ENCODE measurements at regions not wholly inside any gene's neighbourhood (a gene's known extent, or its start where the extent isn't known, plus 50 kb on each side); places are given as distances from the start of the nearest gene placed in this dataset.

DNA sequence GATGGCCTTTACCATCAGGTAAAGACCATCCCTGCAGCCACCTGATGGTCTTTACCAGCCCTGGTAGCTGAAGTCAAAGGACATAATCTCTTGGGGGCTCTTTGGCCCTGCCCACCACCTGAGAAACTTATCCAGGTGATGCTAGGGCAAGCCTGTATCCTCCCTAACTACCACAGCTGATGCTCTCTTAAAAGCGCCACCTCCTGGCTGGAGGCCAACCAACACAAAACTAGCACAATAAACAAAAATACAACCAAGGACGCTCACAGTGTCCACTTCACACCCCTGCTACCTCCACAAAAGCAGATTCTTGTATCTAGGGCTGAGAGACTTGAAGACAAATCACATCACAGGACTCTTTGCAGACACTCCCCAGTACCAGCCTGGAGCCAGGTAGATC, 357.1 kb upstream of the POU3F1 start:
- TF ChIP-seq, protein P1, sequence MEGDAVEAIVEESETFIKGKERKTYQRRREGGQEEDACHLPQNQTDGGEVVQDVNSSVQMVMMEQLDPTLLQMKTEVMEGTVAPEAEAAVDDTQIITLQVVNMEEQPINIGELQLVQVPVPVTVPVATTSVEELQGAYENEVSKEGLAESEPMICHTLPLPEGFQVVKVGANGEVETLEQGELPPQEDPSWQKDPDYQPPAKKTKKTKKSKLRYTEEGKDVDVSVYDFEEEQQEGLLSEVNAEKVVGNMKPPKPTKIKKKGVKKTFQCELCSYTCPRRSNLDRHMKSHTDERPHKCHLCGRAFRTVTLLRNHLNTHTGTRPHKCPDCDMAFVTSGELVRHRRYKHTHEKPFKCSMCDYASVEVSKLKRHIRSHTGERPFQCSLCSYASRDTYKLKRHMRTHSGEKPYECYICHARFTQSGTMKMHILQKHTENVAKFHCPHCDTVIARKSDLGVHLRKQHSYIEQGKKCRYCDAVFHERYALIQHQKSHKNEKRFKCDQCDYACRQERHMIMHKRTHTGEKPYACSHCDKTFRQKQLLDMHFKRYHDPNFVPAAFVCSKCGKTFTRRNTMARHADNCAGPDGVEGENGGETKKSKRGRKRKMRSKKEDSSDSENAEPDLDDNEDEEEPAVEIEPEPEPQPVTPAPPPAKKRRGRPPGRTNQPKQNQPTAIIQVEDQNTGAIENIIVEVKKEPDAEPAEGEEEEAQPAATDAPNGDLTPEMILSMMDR (IDR thresholded peaks at IDR 0.05; ENCODE audit: low read depth, low read length, missing control alignments) = no peak
- DNase-seq (ENCODE audit: extremely low read depth, low read depth) = no peak
- H3K4me3 ChIP-seq (replicated peaks; ENCODE audit: low read depth, low read length) = no peak overlapping the region

DNA sequence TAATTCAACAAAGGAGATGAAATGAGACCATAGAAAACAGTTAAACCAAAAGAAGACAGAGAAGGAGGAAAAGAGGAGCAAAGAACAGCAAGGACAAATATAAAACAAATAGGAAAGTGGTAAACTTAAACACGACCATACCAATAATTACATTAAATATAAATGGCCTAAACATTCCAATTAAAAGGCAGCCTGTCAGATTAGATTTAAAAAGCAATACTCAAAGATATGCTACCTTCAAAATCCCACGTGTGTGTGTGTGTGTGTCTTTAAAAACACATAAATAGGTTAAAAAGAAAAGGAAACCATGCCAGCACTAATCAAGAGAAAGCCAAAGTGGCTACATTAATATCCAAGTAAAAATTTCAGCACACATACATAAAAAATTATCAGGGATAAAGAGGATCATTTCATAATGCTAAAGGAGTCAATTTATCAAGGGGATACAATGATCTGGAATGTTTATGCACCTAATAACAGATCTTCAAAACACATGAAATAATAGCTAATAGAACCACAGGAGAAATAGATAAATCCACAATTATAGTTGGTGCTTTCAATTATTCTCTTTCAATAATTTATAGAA, 355.7 kb upstream of the POU3F1 start:
- DNase-seq (ENCODE audit: extremely low read depth, low read depth) = no peak

DNA sequence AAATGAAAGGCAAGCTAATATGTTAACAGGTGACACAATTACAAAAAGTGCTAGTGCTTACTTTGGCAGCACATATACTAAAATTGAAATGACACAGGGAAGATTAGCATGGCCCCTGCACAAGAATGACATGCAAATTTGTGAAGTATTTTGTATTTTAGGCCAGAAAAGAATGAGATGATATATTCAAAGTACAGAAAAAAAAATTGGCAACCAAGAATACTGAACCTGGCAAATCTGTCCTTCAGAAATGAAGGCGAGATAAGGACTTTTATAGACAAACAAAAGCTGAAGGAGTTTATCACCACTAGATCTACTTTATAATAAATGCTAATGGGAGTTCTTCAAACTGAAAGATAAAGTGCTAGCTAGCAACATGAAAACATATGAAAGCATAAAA, 350.0 kb upstream of the POU3F1 start:
- no peak for DNase-seq (ENCODE audit: extremely low read depth, low read depth)
- TF ChIP-seq, protein P1 (IDR thresholded peaks at IDR 0.05; ENCODE audit: low read depth, low read length, missing control alignments) = no peak
- no peak overlapping the region for H3K4me3 ChIP-seq (replicated peaks; ENCODE audit: low read depth, low read length)

More for the DNA sequence above, 355.7 kb upstream of the POU3F1 start:
- no peak overlapping the region for H3K4me3 ChIP-seq (replicated peaks; ENCODE audit: low read depth, low read length)
- TF ChIP-seq, protein P1 (IDR thresholded peaks at IDR 0.05; ENCODE audit: low read depth, low read length, missing control alignments) = no peak

DNA sequence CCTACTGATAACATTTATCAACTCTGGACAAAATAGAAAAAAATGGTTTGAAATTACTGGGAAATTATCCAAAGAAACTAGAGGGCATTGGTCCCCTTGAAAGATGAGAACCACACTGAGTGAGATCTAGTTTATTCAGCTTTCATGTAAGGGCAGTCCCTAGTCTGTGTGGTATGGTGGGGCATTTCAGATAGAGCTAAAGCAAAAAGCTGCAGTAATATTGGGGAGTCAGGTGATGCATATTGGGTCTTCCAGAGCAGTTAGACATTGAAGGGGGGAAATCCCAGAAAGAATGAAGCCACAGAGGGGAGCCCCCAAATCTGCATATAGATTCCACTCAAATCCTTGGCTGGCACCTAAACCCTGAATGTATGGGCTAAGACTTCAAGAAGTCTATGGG, 347.7 kb upstream of the POU3F1 start:
- TF ChIP-seq, protein P1 (IDR thresholded peaks at IDR 0.05; ENCODE audit: low read depth, low read length, missing control alignments) = no peak
- H3K4me3 ChIP-seq (replicated peaks; ENCODE audit: low read depth, low read length) = no peak overlapping the region
- no peak for DNase-seq (ENCODE audit: extremely low read depth, low read depth)

DNA sequence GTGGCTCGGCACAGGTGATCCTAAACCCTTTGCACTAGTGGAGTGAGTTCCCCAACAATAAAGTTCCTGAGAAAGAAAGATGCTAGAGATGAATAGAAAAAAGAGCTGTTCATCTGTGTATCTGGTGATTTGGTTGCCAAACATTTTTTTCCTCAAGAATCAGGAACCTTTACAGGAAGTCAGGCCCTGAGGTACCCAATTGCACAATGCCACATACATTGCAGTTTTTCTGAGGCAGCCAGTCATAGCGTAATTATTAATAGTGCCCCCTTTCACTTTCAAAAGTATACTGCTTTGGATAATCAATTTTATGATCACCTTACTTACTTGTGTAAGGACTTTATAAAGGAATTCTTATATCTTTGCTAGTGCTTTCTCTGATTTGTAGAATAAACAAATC, 346.3 kb upstream of the POU3F1 start:
- DNase-seq (ENCODE audit: extremely low read depth, low read depth) = no peak
- TF ChIP-seq, protein P1 (IDR thresholded peaks at IDR 0.05; ENCODE audit: low read depth, low read length, missing control alignments) = no peak
- no peak overlapping the region for H3K4me3 ChIP-seq (replicated peaks; ENCODE audit: low read depth, low read length)

DNA sequence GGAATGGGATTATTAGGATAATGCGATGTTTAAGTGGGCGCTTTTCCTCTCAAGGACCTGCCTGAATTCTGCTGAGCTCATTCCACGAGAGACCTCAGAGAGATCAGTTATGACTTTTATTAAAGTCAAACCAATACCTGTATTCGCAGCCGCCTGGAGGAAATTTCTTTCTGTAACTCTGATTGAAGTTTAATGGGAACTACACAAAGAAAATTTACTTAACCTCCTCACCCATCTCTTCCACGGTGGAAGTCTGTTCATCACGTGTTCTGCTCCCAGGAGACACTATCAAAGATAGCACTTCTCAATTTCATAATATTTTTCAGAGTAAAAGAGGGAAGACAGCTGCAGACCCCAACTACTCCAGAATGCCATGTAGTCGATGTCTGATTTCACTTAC, 334.7 kb upstream of the POU3F1 start:
- H3K4me3 ChIP-seq (replicated peaks; ENCODE audit: low read depth, low read length) = no peak overlapping the region
- DNase-seq (ENCODE audit: extremely low read depth, low read depth) = no peak
- TF ChIP-seq, protein P1 (IDR thresholded peaks at IDR 0.05; ENCODE audit: low read depth, low read length, missing control alignments) = no peak

DNA sequence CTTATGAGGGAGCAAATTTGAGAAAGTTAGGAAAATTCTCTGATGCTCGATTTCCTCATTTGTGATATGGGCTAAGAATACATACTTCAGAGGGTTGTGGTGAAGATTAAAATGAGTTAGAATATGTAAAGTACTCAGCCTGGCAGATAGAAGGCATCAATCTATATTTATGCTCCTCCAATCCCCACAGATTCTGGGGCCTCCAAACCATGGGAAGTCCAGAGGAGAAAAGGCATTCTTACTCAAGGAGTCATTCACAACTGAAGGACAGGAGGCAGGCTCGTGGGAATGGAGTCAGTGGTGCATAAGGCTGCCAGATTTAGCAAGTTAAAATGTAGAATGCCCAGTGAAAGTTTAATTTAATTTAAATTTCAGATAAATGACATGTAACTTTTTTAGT, 330.0 kb upstream of the POU3F1 start:
- TF ChIP-seq, protein P1 (IDR thresholded peaks at IDR 0.05; ENCODE audit: low read depth, low read length, missing control alignments) = no peak
- H3K4me3 ChIP-seq (replicated peaks; ENCODE audit: low read depth, low read length) = no peak overlapping the region
- no peak for DNase-seq (ENCODE audit: extremely low read depth, low read depth)
